ENCODE measurements at regions not wholly inside any gene's neighbourhood (a gene's known extent, or its start where the extent isn't known, plus 50 kb on each side); places are given as distances from the start of the nearest gene placed in this dataset.
"Not testable (repeated sequence)": the region's sequence is repeated elsewhere in the genome, so short reads cannot be mapped to it uniquely, and the experiment has no call there.

DNA sequence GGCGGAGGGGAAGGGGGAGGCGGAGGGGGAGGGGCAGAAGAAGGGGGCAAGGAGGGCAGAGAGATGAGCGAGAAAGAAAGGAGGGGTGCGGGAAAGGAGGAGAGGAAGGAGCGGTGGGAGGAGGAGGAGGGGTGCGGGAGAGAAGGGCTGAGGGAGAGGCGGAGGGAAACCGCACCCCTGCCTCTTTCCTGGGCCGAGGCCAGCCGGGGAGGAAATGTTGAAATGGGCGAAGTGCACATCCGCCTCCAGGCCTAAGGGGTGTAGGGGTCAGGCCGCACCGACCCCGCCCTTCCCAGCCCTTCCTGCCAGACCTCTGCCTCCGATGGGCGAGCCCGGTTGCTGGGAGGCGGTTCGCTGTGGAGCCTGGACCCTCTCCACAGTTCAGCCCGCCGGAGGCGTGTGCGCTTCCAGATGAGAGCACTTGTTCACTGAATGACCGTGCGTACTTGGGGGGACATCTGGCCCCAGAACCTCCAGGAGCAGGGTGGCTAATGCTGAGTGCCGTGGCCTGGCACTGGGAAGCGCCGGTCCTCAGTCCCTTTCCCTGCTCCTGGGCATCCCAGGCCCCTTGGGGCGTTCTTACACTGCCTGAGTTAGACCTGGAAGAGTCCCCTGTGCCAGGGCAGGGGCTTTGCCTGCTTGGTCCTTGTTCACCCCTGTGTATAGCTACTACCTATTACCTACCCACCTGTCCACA, 110.3 kb upstream of the KLF13 start:
- FAIRE-seq (peak; percentile 88), DNase-seq (ENCODE audit: extremely low spot score, insufficient read length, low read depth) (peak; percentile 70)

DNA sequence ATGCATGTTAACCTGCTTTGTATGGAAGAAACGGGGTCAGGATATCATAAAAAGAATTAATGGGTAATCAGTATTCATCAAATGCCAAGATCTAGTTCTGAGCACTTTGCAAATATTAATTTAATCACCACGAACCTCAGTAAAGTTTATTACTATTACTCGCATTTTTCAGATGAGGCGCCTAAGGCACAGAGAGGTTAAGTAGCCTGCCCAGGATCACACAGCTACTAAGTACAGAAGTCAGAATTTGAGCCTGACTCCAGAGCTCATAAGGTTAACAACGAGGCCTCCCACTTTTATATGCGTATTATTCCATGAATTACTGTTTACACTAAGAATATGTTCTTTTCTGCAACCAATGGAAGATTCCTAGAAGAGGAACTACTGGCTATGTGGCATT, 109.6 kb upstream of the KLF13 start:
- FAIRE-seq (no peak), DNase-seq (ENCODE audit: extremely low spot score, insufficient read length, low read depth) (no peak)

DNA sequence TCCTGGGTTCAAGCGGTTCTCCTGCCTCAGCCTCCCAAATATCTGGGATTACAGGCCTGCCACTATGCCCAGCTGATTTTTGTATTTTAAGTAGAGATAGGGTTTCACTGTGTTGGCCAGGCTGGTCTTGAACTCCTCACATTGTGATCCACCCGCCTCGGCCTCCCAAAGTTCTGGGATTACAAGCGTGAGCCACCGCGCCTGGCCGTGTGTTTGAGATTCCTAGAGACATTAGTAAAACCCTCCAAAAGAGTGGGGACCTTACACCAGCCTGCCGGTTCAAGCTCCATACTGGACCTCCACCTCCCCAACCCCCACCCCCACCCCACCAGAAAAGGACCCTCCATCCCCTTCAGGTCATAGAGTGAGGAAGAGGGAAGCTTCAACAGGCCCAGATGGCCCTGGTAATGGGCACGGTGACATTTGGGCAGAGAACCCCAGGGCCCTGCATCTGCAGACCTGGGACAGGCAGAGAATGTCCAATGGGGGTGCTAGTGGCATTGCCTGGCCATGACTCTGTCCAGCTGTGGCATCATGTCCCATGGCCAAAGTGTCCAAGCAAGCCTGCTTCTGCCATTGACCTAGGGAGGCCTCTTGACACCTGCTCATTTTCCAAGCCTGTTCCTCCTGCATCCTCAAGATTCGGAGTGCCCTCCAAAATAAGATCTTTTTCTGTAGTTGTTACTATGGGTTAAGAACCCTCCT, 108.9 kb upstream of the KLF13 start:
- FAIRE-seq (no peak), DNase-seq (ENCODE audit: extremely low spot score, insufficient read length, low read depth) (no peak)

DNA sequence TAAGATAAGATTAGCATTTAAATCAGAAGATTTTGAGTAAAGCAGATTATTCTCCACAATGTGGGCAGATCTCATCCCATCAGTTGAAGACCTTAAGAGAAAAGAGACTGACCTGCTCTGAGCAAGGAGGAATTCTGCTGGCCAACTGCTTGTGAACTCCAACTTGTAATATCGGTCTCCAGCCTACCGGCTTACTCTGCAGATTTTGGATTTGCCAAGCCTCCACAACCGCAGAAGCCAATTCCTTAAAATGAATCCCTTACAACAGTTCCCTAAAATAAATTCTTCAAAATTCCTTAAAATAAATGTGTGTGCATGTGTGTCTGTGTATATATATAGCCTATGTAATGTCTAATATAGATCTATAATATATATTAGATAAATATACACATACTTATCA, 107.4 kb upstream of the KLF13 start:
- DNase-seq (ENCODE audit: extremely low spot score, insufficient read length, low read depth) (no peak), FAIRE-seq (no peak)

DNA sequence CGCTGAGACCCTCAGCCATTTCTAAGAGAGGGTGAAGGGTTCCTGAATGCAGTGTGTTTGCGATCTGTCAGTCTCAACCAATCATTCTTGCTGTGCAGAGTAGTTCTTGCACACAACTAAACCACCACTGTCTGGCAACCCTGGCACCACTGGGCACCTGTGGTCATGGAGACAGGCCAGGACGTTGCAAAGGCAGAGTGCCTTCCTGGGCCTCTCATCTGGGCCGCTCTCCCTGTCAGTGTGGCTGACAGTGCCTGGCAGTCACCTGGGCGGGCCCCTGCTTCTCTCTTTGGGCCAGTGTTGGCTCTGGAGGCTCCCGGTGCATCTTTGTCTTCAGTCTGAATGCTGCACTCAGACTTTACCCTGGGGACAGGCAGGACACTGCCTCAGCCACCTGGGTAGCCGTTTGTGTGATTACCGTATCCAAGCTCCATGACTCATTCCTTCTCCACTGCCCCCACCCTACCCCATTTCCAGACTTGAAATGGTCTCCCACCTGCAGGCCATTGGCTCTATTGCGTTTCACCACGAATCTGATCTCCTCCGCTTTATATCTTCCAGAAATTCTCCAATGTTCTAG, 104.6 kb upstream of the KLF13 start:
- FAIRE-seq, result no peak
- no peak for DNase-seq (ENCODE audit: extremely low spot score, insufficient read length, low read depth)

DNA sequence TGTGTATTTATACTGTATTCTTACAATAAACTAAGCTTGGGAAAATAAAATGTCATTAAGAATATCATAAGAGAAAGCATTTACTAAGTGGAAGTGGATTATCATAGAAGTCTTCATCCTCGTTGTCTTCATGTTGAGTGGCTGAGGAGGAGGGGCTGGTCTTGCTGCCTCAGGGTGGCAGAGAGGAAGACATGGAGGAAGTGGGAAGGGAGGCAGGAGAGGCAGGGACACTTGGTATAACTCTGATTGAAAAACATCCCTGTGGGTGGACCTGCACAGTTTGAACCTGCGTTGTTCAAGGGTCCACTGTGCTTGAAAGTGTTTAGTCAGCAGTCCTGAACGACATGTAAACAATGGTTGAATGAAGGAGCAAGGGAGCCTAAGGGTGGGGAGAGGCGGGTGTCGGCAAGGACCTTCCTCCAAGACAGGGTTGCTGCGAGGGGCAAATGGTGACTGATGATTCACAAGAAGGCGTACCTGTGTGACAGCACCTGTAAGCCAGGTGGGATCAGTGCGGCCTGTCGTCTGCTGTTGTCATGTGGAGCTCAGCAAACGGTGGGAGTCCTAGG, 103.8 kb upstream of the KLF13 start:
- FAIRE-seq (no peak), DNase-seq (ENCODE audit: extremely low spot score, insufficient read length, low read depth) (no peak)

DNA sequence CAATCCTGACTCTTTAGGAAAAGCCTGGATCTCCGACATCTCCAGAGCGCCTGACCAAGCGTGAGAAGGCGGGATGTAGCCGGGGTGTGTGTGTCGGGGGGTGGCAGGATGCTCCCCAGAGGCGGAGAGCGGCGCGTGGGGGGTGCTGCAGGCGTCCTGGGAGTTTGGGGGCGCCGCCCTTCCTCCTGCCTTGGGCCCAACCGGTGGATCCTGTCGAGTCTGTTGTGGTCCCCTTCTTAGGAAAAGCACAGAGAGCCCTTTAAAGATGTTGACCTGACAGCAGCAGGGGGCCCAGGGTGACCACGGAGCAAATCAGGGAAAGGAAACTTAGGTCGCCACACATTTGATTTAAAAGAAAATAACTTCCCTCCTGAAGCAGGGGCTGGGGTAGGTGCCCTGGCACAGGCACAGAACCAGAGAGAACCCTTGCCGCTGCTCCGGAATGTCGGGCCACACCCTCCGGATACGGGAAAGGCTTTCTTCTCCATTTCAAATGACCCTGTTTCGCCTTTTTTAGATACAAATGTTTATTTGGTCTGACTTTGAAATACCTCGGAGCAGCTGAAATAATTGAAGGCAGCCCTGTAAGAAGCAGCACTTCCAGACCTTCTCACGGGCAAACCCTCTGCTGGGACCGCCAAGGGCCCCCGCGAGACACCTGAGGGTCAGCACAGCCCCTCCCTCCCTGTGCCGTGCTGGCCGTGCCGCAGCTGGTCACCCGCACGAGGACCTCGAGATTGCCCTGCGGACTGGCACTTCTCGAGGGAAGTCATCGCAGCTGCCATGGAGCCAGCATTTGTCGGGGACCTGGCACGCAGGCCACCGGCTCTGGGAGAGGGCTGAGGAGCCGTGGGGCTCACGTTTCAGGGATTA, 102.9 kb upstream of the KLF13 start:
- DNase-seq (ENCODE audit: extremely low spot score, insufficient read length, low read depth) (no peak), FAIRE-seq (no peak)

DNA sequence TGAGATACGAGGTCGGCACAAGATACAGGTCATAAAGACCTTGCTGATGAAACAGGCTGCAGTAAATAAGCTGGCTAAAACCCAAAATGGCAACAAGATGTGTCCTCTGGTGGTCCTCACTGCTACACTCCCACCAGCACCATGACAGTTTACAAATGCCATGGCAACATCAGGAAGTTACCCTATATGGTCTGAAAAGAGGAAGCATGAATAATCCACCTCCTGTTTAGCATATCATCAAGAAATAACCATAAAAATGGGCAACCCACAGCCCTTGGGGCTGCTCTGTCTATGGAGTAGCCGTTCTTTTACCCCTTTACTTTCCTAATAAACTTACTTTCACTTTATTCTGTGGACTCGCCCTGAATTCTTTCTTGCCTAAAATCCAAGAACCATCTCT, 102.0 kb upstream of the KLF13 start:
- FAIRE-seq; DNase-seq (ENCODE audit: extremely low spot score, insufficient read length, low read depth): not testable (repeated sequence)

DNA sequence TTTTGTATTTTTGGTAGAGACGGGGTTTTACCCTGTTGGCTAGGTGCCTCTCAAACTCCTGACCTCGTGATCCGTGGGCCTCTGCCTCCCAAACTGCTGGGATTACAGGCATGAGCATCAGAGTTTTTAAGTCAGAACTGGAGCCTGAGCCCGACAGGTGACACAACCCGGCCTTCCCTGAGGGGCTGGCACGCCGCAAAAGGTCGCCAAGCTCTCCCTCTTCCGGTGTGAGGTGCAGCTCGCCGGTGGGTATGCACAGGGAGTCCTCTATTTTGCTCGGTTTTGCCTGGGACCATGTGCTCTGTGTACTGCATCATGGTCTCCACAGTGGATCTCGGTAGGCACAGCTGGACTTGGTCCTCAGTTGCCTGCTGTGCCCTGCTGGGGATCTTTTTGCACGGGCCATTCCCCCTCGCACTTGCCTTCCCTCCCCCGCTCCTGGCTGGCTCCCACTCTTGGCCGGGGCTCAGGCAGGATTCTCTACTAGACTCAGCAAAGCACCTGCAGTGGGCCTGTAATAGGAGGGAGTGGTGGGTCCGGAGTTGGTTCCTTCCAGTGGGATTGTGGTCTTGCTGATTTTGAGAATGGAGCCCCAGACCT, 101.2 kb upstream of the KLF13 start:
- FAIRE-seq (no peak), DNase-seq (ENCODE audit: extremely low spot score, insufficient read length, low read depth) (no peak)

DNA sequence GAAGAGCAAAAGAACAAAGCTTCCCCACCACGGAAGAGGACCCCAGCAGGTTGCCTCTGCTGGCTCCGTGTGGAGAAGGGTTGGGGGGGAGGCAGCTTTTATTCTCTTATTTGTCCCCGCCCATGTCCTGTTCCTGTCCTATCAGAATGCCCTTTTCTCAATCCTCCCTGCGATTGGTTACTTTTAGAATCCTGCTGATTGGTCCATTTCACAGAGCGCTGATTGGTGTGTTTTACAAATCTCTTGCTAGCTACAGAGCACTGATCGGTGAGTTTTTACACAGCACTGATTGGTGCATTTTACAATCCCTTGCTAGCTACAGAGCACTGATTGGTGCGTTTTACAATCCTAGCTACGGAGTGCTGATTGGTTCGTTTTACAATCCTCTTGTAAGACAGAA, 100.6 kb upstream of the KLF13 start:
- DNase-seq (ENCODE audit: extremely low spot score, insufficient read length, low read depth) (no peak), FAIRE-seq (no peak)

DNA sequence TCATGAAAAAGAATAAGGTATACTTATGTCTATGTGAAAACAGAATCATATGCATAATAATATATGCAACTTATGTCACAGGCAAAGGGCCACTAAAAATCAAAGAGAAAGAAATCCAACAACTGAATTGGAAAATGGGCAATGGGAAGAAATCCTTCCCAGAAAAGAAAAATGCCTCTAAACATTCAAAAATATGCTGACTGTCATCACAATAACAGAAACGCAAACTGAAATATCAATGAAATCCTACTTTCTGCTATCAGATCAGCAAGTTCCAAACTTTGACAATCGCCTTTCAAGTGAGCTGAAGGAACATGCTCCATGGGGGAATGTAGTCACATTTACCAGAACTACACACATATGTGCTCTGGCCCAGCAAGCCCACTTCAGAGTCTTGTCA, 99.4 kb upstream of the KLF13 start:
- FAIRE-seq, result no peak
- DNase-seq (ENCODE audit: extremely low spot score, insufficient read length, low read depth), result no peak

DNA sequence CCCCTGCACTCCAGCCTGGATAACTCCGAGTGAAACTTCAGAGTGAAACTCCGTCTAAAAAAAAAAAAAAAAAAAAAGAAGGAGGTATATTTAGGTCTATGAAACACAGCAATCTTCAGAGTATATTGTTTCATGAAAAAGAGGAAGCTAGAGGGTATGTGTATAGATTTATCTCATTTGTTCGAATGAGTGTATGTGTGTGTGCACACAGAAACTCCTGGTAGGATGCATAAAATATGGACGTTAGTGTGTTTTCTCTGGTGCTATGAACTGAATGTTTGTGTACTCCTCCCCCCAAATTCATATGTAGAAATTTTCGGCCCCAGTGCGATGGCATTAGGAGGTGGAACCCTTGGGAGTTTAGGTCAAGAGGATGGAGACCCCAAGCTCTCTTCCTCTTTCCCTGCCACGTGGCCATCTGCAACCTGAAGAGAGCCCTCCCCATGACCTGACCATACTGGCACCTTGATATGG, 98.6 kb upstream of the KLF13 start:
- FAIRE-seq (peak; percentile 73), DNase-seq (ENCODE audit: extremely low spot score, insufficient read length, low read depth) (no peak)

DNA sequence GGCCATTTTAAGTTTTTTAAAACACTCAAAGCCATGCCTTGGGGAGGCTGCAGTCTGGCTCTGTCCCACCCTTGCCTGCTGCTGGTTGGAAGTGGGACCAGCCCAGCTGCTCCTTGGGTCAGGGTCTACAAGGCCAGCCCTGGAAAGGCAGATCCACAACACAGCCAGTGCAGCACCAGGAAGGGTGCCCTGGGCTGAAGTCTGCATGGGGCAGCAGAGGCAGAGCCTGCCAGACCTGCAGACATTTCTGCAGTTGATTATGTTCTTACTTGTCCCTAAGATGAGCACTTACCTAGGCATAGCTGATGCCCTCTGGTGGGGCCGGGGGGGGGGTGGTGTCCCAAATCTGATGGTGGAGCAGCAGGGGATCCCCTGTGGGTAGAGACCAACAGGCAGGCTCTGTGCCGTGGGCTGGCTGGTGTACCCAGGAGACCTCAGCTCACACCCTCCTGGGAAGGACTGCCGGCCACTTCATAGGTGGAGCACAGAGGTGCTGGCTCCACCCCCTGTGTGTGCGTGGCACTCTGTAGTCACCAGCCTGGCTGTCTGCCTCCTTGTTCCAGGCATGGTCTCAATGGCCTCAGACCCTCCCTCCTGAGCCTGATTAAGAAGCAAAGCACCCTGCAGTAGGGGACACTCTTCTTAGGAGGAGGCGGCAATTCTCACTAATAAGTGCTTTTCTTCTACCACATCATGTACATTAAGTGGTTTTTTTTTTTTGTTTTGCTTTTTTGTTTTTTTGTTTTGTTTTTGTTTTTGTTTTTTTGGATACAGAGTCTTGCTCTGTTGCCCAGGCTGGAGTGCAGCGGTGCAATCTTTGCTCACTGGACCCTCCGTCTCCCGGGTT, 97.4 kb upstream of the KLF13 start:
- peak; percentile 94 for FAIRE-seq
- DNase-seq (ENCODE audit: extremely low spot score, insufficient read length, low read depth), result peak; percentile 53

DNA sequence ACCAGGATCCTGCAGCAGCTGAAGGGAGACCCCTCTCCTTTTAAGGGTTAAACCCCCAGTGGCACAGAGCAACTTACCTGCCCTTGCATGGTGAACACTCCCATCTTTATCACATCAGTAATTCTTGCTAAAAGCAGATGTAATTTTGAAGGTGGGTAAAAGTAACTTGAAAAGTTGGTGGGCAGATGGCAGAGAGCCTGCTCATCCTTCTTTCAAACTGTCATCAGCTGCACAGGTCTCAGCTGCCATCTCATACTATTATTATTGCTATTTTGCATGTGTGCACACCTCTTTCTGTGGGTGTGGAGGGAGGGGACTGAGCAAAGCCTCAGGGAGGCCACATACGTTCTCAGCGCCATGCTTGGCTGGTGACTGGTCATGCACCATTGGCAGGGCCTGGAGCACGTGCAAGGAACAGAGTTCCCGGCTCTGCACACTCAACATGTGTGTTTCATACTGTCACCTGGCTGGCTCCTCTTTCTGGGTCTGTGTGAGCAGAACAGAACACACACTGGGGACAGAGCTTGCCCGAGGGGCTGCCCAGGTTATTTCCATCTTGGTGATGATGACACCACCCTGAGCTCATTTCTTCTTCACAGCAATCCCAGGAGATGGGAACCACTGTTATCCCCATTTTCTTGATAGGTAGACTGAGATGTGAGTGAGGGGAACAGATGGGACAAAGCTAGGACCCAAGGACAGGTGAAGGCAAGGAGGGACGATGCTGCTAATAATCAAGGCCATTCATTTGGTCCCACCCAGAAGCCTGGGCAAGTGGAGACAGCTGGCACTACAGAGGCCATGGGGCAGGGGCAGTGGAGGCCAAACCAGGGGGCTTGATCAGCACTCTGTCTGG, 95.8 kb upstream of the KLF13 start:
- DNase-seq (ENCODE audit: extremely low spot score, insufficient read length, low read depth), result peak; percentile 67
- peak; percentile 99 for FAIRE-seq

DNA sequence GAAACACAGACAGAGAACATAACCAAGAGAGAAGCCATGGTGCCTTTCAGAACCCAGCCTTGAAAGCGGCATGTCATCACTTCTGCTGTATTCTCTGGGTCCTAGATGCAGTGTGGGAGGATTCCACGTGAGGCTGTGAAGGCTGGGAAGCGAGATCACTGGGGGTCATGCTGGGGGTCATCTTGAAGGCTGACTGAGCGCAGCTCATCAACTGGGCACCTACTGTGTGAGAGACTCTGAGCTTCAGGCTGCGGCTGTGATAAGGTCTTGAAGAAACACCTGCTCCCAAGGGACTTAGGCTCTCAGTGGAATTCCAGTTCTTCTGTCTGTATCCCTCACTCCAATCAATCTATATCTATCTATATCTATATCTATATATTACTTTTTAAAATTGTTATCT, 91.8 kb upstream of the KLF13 start:
- DNase-seq (ENCODE audit: extremely low spot score, insufficient read length, low read depth) (no peak), FAIRE-seq (no peak)

DNA sequence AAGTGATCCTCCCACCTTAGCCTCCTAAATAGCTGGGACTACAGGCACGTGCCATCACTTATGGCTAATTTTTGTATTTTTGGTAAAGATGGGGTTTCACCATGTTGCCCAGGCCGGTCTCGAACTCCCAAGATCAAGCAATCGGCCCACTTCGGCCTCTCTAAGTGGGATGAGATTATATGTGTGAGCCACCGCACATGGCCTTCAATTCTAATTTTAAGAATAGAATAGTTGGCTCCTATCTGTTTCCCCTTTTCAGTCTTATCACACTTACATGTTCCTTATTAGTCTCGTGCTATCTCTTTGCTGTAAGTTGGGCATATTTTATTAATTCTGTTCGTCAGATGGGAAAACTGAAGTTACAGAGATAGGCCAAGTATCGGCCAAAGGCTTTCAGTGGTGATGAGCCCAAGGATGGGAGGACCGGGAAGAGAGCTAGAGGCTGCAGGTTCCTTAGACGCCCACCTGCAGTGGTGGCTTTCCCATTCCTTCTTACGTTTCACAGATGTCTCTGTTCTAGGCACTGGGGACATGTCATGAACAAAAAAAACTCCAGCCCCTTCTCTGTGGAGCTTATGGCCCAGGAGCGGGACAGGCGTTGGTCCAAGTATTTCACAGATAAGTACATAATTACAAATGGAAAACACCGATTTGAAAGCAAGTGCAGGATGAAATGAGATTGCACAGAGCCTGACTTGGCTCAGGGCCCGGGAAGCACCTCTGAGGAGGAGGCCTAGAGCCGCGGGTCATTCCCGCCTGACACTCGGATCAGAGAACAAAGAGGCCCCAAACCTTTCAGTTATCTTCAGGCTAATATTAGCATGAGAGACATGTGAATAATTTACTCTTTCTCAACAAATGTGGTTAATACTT, 91.1 kb upstream of the KLF13 start:
- DNase-seq (ENCODE audit: extremely low spot score, insufficient read length, low read depth) (no peak), FAIRE-seq (peak; percentile 81)

Measured in GM18507 (cell line).